HG02759 (cell line): ENCODE measurements at regions not wholly inside any gene's neighbourhood (a gene's known extent, or its start where the extent isn't known, plus 50 kb on each side); places are given as distances from the start of the nearest gene placed in this dataset.

Source experiments
- ATAC-seq: cut with Tn5 transposase; IDR thresholded peaks from one replicate; pipeline ENCODE4 v1.9.1; 2021; ENCODE audit warnings: mild to moderate bottlenecking, moderate library complexity; ENCODE audit not compliant: unreplicated experiment

DNA sequence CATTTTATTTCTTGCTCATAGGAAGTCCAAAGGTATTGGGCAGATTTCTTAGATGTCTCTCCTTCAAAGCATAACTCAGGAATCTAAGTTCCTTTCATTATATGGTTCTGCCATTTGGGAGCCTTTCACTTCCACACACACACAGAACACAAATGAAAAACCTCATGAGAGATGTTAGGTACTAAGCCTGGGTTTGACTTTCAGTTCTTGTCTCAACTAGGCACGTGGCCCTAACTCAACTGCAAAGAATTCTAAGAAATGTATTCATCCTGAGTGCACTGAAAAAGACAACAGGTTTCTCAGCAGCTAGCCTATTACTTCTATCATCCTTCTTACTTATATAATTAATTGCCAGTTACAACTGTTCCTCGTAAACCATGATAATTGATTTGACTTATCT is 190.0 kb upstream of the SAMSN1 start:
- peak; percentile 72 for ATAC-seq

DNA sequence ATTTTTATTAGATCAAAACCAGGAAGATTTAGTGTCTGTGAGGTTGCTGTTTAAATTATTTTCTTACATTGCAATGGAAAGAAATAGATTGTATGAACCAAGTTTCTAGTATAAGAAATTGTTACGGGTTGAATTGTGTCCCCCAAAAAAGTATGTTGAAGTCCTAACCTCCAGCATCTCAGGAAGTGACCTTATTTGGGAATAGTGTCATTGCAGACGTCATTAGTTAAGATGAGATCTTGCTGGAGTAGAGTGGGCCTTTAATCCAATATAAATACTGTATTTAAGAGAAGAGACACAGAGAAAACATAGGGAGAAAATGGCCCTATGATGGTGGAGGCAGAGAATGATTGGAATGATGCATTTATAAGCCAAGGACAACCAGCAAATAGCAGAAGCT is 188.7 kb upstream of the SAMSN1 start:
- no peak for ATAC-seq

DNA sequence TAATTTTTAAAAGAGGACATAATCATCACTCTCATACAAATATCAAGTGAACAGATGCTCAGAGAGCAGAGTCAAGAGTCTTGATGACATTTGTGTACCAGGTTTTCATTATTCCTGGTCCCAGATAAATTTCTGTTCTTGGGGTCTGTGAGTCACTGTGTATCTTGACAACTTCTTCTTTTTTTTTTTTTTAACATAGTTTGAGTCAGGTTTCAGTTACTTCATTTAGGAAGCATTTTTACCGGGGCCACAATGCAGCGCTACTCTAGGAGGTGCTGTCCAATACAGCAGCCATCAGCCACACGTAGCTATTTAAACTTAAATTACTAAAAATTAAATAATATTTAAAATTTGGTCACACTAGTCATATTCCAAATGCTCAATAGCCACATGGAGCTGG is 188.1 kb upstream of the SAMSN1 start:
- ATAC-seq: no peak

DNA sequence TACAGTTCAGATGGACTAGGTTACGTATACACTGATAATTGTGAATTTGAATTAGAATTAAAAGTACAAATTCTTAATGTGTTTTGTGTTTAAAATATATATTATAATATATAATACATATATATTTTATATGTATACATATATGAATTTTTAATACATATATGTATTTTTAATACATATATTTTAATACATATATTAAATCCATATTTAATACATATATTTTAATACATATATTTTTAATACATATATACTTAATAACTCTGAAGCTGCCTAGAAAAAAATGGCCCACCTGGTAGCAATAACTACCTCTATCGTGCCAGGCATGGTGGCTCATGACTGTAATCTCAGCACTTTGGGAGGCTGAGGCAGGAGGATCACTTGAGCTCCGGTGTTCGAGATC is 179.1 kb upstream of the SAMSN1 start:
- ATAC-seq: no peak

DNA sequence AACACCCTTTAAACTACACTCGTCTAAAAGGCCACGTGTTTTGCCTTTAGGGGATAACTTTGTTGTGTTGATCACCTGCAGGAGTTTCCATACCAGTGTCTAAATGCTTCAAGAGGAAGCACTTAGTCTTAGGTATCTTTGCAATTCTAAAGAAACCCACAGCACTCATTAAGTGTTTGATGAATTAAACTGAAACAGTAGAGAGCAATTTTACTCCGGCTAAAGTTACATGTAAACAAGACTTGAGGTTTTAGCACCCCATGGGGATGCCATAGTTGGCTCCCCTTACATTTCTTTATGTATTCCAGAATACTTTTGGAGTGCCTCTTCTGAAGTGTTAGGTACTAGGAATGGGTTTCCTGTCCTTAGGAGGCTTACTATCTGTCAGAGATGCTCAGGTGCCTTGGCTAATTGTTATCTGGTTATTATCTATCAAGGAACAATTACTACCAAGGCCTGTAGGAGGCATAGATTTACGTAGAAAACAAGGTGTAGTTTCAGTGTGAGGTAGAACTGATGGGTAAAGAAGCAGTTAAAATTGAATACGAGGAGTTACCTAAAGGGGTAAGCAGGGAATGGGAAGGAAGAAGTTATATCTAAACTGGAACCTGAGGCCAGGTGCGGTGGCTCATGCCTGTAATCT is 176.8 kb upstream of the SAMSN1 start:
- no peak for ATAC-seq

DNA sequence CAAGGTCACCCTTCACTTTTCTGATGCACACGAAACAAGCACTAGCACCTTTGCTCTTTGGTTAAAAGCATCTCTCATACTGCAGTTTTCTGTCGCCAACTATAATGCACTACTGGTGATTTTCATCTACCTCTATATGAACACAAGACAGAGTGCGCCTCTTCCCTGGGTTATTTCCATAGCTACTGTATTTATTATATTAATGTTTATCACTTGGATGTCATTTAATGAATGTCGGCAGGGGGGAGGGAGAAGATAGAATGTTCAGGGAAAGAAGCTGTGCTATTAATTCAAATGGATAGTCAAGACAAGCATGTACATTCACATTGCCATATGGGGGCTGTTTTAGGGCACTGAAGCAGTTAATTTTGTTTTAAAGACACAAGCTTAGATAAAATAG is 174.1 kb upstream of the SAMSN1 start:
- ATAC-seq: no peak

DNA sequence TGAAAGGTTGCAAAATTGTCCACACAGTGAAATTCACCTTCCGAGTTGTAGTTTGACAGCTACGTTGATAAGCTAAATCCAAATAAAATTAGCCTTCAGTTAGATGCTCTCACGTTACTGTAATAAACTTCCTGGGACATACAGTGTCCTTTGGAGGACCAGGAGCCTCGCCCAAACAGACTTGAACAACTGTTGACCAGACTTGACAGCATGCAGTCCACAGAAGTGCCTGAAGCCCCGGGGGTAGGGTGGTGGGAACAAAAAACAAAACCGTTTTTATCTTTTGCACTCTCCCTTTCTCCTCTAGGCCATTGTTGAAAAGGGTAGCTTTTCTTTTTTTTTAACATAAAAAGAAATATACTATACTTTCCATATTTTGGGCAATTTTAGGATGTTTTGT is 172.8 kb upstream of the SAMSN1 start:
- ATAC-seq: no peak

DNA sequence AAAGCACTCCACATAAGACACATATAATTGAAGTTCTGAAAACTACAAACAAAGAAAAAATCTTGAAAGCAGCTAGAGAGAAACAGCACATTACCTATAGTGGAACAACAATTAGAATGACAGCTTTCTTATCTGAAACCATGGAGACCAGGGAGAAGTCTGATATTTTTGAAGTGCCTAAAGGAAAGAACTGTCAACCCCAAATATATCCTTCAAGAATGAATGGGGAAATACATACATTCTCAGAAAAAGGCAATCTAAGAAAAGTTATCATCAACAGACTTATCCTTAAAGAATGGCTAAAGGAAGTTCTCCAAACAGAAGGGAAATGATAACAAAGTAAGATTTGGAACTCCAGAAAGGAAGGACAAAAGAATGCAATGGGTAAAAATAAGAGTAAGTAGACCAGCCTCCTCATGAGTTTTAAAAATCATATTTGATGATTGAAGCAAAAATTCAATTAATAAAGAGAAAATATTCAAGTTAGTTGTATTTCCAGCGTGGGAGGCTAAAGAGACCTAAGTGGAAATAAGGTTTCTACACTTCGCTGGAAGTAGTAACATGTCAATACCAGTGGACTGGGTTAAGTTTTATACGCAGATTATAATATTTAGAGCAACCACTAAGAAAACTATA is 170.8 kb upstream of the SAMSN1 start:
- no peak for ATAC-seq

DNA sequence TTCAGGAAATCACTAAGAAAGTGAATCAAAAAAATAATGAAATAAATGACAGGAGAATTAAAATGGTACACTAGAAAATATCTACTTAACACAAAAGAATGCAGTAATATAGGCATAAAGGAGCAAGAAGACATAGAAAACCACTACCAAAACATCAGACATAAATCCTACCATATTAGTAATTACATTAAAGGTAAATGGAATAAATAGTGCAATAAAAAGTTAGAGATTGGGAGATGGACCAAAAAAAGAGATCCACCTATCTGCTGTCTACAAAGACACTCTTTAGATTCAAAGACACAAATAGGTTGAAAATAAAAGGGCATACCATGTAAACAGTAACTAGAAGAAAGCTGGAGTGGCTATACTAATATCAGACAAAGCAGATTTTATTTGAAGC is 167.0 kb upstream of the SAMSN1 start:
- ATAC-seq: no peak

DNA sequence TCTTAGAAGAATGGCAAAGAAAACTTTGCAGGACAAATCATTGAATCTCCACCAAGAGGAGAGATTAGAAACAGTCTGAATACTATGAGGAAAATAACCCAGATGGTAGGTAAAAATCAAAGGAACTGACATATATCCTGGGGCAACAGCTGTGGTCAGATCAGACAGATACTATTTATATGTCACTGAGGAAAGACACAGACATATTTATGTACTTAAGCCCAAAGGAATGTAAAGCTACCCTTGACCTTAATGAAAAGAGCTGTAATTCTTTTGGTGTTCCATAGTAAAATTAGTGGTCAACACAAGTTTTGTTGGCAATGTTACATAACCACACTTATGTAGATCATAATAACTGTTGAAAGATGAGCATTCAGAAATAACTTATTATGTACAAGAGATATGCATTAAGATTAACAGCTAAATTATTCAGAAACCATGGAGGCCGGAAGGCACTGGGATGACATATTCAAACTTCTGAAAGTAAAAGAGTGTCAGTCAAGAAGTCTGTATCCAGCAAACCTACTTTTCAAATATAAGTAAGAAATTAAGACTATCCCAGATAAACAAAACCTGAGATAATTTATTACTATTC is 166.1 kb upstream of the SAMSN1 start:
- ATAC-seq: no peak

DNA sequence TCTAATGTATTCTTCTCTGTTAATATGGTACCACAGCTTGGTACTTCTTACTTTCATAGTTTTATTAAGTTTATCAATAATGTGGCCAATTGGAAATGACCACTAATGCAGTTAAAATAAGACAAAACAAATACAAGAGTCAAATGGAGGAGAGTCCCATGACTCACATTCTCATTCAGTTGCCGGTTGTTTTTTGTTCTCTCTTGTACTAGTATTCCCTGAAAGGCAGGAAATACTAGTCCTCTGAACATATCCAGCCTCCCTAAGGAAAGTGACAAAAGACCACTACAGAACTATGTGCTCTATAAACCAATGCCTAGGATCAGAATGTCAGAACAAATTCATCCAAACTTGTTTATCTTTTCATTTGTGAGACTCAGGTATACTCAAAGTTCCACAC is 165.2 kb upstream of the SAMSN1 start:
- no peak for ATAC-seq

DNA sequence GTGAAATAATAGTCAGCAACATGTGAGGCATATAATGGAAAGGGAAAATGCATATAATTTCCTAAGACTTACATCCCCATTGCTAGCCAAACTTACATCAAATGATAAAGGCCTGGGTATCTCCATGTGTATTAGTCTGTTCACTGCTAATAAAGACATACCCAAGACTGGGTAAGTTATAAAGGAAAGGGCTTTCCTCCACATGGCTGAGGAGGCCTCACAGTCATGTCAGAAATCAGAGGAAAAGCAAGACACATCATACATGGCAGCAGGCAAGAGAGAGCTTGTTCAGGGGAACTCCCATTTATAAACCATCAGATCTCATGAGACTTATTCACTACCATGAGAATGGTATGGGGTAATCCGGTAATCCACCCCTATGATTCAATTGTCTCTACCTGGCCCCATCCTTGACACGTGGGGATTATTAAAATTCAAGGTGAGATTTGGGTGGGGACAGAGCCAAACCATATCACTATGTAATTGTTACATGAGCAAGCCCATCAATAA is 161.5 kb upstream of the SAMSN1 start:
- ATAC-seq: no peak

DNA sequence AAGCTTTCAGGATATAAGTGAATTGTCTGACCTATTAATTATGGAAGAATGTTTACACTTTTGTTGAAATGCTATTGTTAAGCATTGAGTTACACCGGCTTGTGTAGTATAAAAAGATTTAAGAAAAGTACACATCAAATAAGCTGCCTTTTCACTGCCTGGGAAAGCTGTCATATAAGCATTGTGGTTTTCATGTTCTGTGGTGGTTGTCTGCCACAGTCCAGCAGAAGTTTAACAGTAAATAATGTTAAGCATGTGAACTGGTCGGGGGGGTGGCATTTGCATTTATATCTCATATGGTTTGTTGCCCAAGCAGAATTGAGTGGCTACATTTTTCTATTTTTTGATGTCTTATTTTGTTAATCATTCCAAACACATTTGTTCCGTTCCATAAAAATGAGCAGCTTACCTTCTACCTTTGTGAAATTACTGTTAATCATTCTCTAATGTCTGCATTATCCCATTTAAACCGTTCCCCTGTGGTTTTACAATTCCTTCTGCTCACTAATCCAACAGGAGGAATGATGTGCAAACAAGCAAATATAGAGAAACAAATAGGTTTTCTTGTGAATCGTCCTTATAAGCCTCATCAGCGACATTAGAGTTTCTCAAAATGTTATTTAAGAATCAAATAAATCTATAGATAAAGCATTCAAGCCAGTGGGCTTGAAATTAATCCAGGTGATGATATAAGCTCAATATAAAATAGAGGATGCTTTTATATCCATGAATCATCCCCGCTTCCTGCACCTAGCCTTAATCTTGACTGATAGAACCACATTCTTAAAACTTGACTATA is 160.8 kb upstream of the SAMSN1 start:
- ATAC-seq: no peak

DNA sequence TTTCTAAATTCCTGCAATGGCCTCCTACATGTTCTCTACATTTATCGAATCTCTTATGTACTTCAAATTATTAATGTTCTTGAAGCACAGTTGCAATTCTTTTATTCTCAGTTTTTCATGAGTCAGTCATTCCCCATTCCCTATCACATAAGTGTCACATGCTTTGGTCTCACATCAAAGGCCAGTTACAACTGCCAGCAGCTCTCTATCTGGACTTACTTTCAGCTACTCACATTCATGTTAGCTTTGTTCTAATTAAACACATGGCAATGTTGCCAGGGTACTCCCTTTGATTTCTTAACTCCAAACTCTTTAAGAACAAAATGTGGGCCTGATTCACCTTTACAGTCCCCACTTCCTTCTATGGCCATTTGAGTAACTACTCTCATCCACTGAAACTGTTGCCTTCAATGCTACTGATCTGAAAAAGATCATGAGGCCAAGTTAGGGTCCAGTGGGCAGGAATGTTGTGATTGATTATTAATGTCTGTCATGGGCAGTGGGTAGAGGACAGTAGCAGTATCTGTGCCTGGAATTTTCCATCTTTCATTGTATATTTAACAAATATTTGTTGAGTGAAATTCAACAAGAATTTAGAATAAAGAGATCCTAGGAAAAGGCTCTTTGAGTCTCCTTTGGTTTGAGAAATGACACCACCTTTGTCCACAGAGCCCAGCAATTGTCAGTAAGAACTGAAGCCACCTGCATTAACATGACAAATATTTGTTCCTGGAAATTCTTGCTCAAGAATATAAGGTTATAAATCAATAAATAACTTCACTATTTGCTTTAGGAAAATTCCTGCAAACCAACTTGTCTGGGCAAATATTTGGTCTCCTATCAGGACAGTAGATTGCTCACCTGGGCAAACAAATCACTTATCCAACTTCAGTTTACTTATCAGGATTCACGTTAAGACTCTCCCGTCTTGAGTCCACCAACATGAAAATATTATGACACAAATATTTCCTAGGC is 153.6 kb upstream of the SAMSN1 start:
- ATAC-seq: no peak

DNA sequence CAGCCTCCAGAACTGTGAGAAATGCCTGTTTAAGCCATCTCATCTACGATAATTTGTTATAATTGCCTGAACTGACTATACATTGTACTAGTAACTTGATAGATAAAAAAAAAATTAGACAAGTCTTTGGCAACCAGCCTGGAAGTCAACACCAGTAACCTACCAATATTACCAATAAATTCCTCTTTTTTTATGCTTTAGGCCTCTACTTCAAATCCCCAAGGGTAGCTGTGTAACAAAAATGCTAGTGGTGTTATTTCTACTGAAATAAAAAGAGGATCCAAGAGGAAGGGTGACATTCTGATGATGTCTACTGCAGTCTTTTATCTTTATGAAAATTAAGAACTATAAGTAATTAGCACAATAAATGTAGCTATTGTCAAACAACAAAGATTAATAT is 151.7 kb upstream of the SAMSN1 start:
- ATAC-seq: no peak

DNA sequence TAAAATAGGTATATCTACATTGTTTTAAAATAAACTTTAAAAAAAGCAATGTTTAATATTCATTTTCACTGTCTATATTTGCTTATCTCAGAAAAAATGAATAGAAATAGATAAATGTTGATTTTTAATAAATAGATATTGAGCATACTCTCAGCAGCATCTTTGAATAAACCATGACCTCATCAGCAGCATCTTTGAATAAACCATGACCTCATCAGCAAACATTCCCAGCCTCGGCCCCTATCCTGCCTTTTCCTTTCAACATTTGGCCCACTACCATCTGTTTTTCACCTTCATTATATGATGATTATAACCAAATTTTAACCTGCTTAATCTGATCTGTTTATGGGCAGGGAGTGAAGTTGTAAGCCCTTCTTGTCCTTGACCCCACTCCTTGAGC is 148.7 kb upstream of the SAMSN1 start:
- no peak for ATAC-seq

DNA sequence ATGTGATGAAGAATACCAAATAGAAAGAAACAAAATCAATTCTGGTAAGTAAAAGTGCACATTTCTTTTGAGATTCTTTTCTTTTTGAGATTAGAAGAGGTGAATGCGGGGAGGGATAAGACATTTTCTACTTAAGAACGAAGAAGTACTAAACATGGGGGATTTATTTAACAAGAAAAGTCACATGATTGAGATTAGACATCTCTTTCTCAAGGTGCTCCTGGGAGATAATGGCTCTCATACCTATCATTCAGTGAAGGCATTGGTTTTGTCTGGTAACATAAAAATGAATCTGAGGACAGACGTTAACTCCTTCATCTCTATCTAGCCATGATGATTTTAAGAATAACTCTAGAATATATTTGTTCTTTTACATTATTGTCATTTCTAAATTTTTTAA is 147.9 kb upstream of the SAMSN1 start:
- no peak for ATAC-seq

DNA sequence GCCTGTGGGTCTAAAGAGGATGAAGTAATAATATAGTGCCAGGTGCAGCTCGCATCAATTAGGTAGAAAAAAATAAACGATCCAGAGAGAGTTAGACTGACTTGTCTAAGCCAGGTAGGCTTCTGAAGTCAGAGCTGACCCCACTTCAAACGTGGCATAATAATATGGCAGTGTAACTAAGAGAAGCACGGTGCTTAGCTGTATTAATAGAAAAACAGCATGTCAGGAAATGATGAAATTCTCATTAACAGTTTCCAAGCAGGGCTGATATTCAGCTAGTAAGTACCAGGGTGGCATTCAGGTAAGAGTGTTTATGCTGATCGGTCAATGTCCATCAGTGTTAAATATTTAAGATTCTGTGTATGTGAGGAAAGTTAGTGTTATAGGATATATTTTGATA is 145.8 kb upstream of the SAMSN1 start:
- ATAC-seq: no peak

DNA sequence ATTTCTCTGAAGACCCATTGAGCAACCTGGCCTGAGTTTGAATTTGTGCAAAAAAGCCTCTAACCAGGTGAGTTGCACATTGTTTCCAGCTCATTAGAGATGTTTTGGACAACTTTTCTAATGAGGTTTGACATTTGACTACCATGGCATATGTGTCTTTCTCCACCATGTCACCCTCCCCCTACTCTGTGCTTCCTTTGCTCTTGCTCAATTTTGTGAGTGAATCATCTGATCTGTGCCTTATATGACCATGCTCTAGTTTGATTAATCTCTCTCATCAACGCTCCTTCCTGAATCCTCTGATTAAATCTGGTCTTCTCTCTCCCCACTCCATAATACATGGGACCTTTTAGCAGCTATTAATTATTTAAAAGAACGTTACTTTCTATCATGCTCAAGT is 144.8 kb upstream of the SAMSN1 start:
- ATAC-seq: no peak

DNA sequence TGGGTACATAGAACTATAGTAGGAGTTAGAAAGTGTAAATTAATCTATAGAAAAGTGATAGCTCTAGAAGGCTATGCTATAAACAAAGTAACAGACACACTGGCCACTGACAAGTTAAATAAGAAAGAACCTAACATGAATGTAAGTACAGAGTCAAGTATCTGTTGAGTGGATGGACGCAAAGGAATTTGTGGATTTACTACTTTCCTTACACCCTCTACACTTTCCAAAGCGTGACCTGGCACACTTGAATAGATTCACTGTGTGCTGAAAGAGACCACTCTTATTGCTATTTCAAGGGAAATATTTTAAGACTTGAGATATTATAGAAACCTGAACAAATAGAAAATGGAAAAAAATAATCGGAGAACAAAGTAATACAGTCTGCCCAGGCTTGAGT is 142.8 kb upstream of the SAMSN1 start:
- no peak for ATAC-seq

DNA sequence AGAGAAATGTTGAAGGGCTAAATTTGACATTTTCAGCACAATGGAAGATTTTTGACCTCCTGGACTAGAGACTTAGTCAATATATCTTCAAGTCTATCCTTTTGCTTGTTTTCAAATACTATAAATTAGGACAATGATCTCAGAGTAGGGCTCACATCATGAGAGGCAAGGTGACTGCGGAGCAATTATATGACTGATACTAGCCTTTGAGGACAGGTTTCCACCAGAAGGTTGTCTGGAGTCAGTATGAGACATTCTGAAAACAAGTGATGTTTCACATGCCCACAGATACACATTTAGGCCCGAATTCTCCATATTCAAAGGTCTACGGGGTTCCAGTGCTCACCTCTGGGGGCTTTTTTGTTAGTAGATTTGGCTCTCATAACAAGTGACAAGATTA is 142.3 kb upstream of the SAMSN1 start:
- no peak for ATAC-seq
